Caco-2 (cell line): ENCODE measurements at regions not wholly inside any gene's neighbourhood (a gene's known extent, or its start where the extent isn't known, plus 50 kb on each side); places are given as distances from the start of the nearest gene placed in this dataset.

ENCODE experiments used
- BruUV-seq: library from RNA; stranded (reverse); fragments of 400-500 nt; replicated peaks from 2 replicates; lab custom pipeline; 2021; lab: Mats Ljungman, UMichigan
- CTCF ChIA-PET: fragments of 300-600 bp; sonication (Branson Sonifier 250); formaldehyde crosslinking; loops from one replicate; lab custom pipeline; 2022; ENCODE audit warnings: antibody characterized with exemption; lab: Charles Lee
- POLR2A ChIA-PET: fragments of 300-600 bp; sonication (Branson Sonifier 250); formaldehyde crosslinking; loops from one replicate; lab custom pipeline; 2022; ENCODE audit warnings: antibody characterized with exemption; lab: Charles Lee
- DNase-seq, 2 experiments: peaks; one replicate each; pipeline versions ENCODE4 v3.0.0 to v3.0.0-alpha.2; 2020 to 2022
- H3K27me3 ChIP-seq: replicated peaks from 2 replicates; pipeline ENCODE4 v1.6.0; 2011; ENCODE audit warnings: low read length; ENCODE audit not compliant: control insufficient read depth, insufficient read depth
- H3K36me3 ChIP-seq: 2 replicates; pipeline ENCODE4 v1.5.1; 2011; ENCODE audit warnings: low read length; ENCODE audit not compliant: control insufficient read depth, insufficient read depth
- H3K4me1 ChIP-seq: fragments of 250-450 bp; sonication (Bioruptor Pico); 2 replicates; pipeline ENCODE4 v1.5.1; 2020; ENCODE audit warnings: mild to moderate bottlenecking
- H3K4me3 ChIP-seq: 2 replicates; pipeline ENCODE4 v1.5.1; 2011; ENCODE audit warnings: low read depth, mild to moderate bottlenecking, control low read depth, low read length
- H3K9me3 ChIP-seq: fragments of 250-450 bp; sonication (Bioruptor Pico); 2 replicates; pipeline ENCODE4 v1.5.1; 2020; ENCODE audit warnings: mild to moderate bottlenecking, moderate library complexity
- H3K27ac Mint-ChIP-seq: one replicate; pipeline ENCODE4 v1.8.0; 2022; ENCODE audit warnings: mixed read lengths; ENCODE audit not compliant: unreplicated experiment
- H3K27me3 Mint-ChIP-seq: one replicate; pipeline ENCODE4 v1.8.0; 2022; ENCODE audit warnings: mixed read lengths; ENCODE audit not compliant: insufficient read depth, unreplicated experiment
- H3K36me3 Mint-ChIP-seq: one replicate; pipeline ENCODE4 v1.8.0; 2022; ENCODE audit warnings: mild to moderate bottlenecking, mixed read lengths; ENCODE audit not compliant: insufficient read depth, unreplicated experiment
- H3K4me1 Mint-ChIP-seq: one replicate; pipeline ENCODE4 v1.8.0; 2022; ENCODE audit warnings: low read depth, mixed read lengths; ENCODE audit not compliant: unreplicated experiment
- H3K4me3 Mint-ChIP-seq: one replicate; pipeline ENCODE4 v1.8.0; 2022; ENCODE audit warnings: mild to moderate bottlenecking, moderate library complexity, mixed read lengths; ENCODE audit not compliant: unreplicated experiment
- H3K9me3 Mint-ChIP-seq: one replicate; pipeline ENCODE4 v1.8.0; 2022; ENCODE audit warnings: mixed read lengths; ENCODE audit not compliant: unreplicated experiment
- CTCF ChIP-seq, 2 experiments: fragments of 200-600 bp in 1 of 2; IDR thresholded peaks; 1 replicate in 1 of 2; 2 replicates in 1 of 2; pipeline versions ENCODE4 v1.5.1 to v1.8.0; 2011 to 2022; ENCODE audit warnings: antibody characterized with exemption in 1 of 2, control low read depth in 1 of 2, inconsistent platforms in 1 of 2, low read depth in 1 of 2, low read length in 1 of 2, mild to moderate bottlenecking in 1 of 2, moderate library complexity in 1 of 2; ENCODE audit not compliant: insufficient read depth in 1 of 2, severe bottlenecking in 1 of 2, unreplicated experiment in 1 of 2
- intact Hi-C: fragments of 100-400 bp; cut with micrococcal nuclease; formaldehyde crosslinking; loops from one replicate; pipeline ENCODE4 v1.10.0; 2022; ENCODE audit not compliant: unreplicated experiment

DNA sequence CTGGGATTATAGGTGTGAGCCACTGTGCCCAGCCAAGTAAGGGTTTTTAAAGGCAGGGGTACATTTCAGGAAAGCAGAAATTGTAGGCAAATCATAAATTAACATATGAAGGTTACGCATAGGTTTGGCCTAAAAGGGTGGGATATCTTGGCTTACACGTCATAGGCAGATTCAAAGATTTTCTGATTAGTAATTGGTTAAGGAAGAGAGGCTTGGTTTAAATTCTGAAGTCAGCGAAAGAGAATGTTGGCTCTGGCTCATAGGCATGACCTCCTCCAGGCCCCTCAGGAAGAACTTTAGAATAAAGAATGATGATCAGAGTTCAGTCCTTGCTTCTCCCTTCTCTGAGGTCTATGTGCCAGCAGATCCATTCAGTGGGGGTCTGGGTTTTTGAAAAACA is 124.8 kb upstream of the RBBP6 start:
- Histone ChIP-seq H3K27me3 (no peaks in the 10 kb centered on the region), H3K4me1 (no peaks in the 10 kb centered on the region), H3K4me3 (no peak overlapping the region), H3K36me3 (no peaks in the 10 kb centered on the region), H3K9me3 (no peaks in the 10 kb centered on the region)
- no peak overlapping the region for H3K4me3 Mint-ChIP-seq
- H3K4me1 Mint-ChIP-seq: no peaks in the 10 kb centered on the region
- intact Hi-C loops: no loop called here
- TF ChIP-seq CTCF (IDR thresholded peaks at IDR 0.05; ENCODE audit: insufficient read depth in 1 of 2, low read depth in 1 of 2, low read length in 1 of 2, severe bottlenecking in 1 of 2, unreplicated experiment in 1 of 2): no peak
- CTCF ChIA-PET: no interaction called here
- no peaks in the 10 kb centered on the region for H3K27me3 Mint-ChIP-seq
- no peaks in the 10 kb centered on the region for H3K9me3 Mint-ChIP-seq
- no peaks in the 10 kb centered on the region for H3K36me3 Mint-ChIP-seq
- POLR2A ChIA-PET: no interaction called here
- BruUV-seq: no TSS peak
- DNase-seq: no peak
- H3K27ac Mint-ChIP-seq: no peak overlapping the region

- Histone ChIP-seq H3K27me3 (no peaks in the 10 kb centered on the region), H3K36me3 (no peaks in the 10 kb centered on the region), H3K9me3 (no peaks in the 10 kb centered on the region), H3K4me1 (no peaks in the 10 kb centered on the region), H3K4me3 (no peak overlapping the region)
- no peaks in the 10 kb centered on the region for H3K27me3 Mint-ChIP-seq
- no peaks in the 10 kb centered on the region for H3K36me3 Mint-ChIP-seq
- H3K9me3 Mint-ChIP-seq: no peaks in the 10 kb centered on the region
- ChIA-PET CTCF (no interaction called here), POLR2A (no interaction called here)
- H3K4me3 Mint-ChIP-seq: no peak overlapping the region
- no peak for TF ChIP-seq CTCF (IDR thresholded peaks at IDR 0.05; ENCODE audit: insufficient read depth in 1 of 2, low read depth in 1 of 2, low read length in 1 of 2, severe bottlenecking in 1 of 2, unreplicated experiment in 1 of 2)
- no peaks in the 10 kb centered on the region for H3K4me1 Mint-ChIP-seq
- no peak for DNase-seq
- BruUV-seq: no TSS peak
- H3K27ac Mint-ChIP-seq: no peak overlapping the region
- intact Hi-C loops: no loop called here
Measured at GRCh38 chr16:24418733-24419132, 120.6 kb upstream of the RBBP6 start.

DNA sequence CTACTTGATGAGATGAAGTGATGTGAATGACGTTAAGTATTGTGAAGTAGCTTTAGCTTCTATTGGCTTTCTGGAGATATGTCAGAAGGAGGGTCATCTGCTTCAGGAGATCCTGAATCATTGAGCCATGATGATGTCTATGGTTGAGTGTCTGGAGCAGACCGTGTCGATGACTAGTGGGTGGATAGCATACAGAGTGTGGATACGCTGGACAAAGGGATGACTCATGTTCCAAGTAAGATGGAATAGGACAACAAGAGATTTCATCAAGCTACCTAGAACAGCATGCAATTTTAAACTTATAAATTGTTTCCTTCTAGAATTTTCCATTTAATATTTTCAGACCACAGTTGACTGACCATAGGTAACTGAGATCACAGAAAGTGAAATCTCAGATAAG is 116.1 kb upstream of the RBBP6 start:
- no peak overlapping the region for H3K27ac Mint-ChIP-seq
- no peaks in the 10 kb centered on the region for H3K9me3 Mint-ChIP-seq
- CTCF ChIA-PET: no interaction called here
- no peaks in the 10 kb centered on the region for H3K9me3 ChIP-seq
- H3K4me3 Mint-ChIP-seq: no peak overlapping the region
- no peak for DNase-seq
- intact Hi-C loops: no loop called here
- no TSS peak for BruUV-seq
- H3K27me3 ChIP-seq: no peaks in the 10 kb centered on the region
- POLR2A ChIA-PET: no interaction called here
- H3K27me3 Mint-ChIP-seq: no peaks in the 10 kb centered on the region
- H3K36me3 ChIP-seq: no peaks in the 10 kb centered on the region
- no peaks in the 10 kb centered on the region for H3K4me1 ChIP-seq
- no peaks in the 10 kb centered on the region for H3K36me3 Mint-ChIP-seq
- no peak for TF ChIP-seq CTCF (IDR thresholded peaks at IDR 0.05; ENCODE audit: insufficient read depth in 1 of 2, low read depth in 1 of 2, low read length in 1 of 2, severe bottlenecking in 1 of 2, unreplicated experiment in 1 of 2)
- H3K4me1 Mint-ChIP-seq: no peaks in the 10 kb centered on the region
- no peak overlapping the region for H3K4me3 ChIP-seq
